ENCODE measurements at regions not wholly inside any gene's neighbourhood (a gene's known extent, or its start where the extent isn't known, plus 50 kb on each side); places are given as distances from the start of the nearest gene placed in this dataset.

GRCh38 chr17:54482843-54483242 is 417.8 kb upstream of the TOM1L1 start:
- TF ChIP-seq CTCF (conservative IDR thresholded peaks at IDR 0.05 in 1 of 2, IDR thresholded peaks at IDR 0.05 in 1 of 2; ENCODE audit: low read depth in 1 of 2, low read length in 2 of 2) = no peak
- TF ChIP-seq EZH2 (IDR thresholded peaks at IDR 0.05; ENCODE audit: low read length, missing control alignments) = no peak
